SIG-M5 treated with dmso at 0.1 percent for 504 hours (cell line): ENCODE measurements at regions not wholly inside any gene's neighbourhood (a gene's known extent, or its start where the extent isn't known, plus 50 kb on each side); places are given as distances from the start of the nearest gene placed in this dataset.

ENCODE experiments used
- DNase-seq: peaks from one replicate; lab custom pipeline; 2025; ENCODE audit not compliant: unreplicated experiment; lab: John Stamatoyannopoulos, UW

DNA sequence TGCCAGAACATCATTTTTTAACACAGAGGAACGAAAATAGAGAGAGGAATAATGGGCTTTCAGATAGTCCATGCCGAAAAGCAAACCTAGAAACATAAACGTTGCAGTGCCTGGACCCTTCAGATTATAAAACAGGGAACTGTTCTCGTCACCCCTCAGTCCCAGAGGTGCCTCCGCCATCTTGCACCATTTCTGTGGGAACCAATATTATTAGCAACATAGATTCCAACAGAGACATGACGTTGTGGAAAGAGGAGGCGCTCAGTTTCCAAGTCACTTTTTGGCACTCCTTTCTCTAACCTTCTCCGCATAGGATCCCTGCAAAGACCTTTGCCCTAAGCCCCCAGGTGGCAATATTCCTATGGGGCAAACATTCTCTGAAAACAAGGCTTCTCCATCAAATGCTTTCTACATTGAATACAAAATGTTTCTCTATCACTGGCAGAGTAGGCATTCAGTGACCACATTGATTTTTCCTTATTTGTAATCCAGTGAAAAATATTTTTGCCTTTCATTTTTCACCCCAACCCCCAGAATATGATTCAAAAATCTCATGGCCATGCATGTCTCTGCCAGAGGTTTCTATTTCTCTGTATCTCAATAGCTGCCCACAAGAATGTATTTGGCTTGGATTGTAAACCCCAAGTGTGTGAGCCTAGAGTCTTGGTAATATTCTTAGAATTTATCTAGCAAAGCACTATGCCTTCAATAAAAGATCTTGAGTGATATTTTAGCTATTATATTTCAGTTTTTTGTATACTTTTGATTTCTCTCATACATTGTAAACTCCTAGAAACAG lies 500.8 kb upstream of the WWC1 start:
- DNase-seq: no peak

DNA sequence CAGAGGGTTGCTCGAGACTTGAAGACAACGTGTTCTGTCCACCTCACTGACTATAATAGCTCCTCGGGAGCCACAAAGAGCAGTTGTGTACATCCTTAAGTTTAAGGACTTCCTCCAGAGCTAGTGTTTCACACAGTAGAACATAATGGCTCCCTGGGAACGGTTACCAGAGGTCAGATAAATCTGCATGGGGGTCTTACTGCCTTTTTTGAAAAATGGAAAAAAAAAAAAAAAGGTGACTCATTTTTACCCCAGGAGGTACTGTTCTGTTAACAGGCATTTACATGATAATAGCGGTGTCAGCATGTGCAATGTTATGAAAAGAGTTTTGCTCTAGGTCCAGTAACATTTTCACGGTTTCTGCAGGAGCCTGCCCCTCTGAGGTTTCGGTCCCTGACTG lies 498.9 kb upstream of the WWC1 start:
- DNase-seq: no peak

- no peak for DNase-seq
Measured at GRCh38 chr5:167793700-167794099, 497.7 kb upstream of the WWC1 start.

- DNase-seq: no peak
Measured at GRCh38 chr5:167794121-167794520, 497.3 kb upstream of the WWC1 start.

- no peak for DNase-seq
Measured at GRCh38 chr5:167796672-167797071, 494.8 kb upstream of the WWC1 start.

DNA sequence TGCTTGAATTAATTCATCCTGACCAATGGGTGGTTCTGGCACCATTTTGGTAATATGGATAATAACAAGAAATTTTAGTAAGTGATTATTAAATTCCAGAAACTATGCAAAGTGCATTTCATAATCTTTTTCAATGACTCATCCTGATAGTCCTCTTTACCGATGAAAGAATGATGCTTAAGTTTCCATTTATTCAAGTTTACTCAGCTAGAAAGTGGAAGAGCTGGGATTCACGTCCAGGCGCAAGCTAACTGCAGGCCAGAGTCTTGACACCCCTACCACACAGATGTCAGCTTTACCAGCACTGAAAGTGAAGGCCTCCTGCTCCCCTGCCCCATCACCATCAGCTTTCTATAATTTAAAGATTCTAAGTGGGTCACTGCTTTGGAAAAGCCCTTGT lies 493.5 kb upstream of the WWC1 start:
- no peak for DNase-seq

- no peak for DNase-seq
Measured at GRCh38 chr5:167798448-167798847, 493.0 kb upstream of the WWC1 start.

DNA sequence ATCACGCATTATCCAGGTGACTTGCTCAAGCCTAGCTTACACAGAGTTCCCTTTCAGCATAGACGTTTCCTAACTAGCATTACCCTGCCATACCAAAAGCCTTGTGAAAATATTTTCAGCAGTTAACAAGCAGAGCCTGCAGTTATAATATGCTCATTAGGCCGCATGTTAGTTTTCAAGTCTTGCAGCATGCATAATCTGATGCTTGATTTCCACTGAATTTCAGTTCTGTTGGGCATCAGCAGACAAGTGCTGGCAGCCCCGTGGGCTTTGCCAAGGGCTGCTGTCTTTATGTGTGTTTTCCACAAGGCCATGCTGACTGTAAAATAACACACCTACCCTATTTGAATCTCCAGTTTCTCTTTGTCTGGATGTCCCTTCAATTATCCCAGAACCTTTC lies 491.0 kb upstream of the WWC1 start:
- DNase-seq: no peak

DNA sequence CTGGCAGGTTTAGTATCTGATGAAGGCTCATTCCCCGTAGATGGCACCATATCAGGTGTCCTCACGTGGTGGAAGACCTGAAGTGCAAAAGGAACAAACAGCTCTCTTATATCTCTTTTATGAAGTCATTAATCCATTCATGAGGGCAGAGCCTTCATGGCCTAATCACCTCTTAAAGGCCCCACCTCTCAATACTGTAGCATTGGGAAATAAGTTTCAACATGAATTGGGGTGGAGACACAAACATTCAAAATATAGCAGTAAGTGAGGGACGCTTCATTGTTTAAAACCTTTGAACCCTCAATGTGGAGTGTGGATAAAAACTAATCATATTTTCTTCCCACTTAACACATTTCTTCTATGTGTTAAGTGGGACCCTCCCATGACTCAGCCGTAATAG lies 489.4 kb upstream of the WWC1 start:
- DNase-seq: no peak

GRCh38 chr5:167802755-167803431 lies 488.6 kb upstream of the WWC1 start:
- DNase-seq: no peak

- no peak for DNase-seq
Measured at GRCh38 chr5:167804512-167805220, 486.8 kb upstream of the WWC1 start.

GRCh38 chr5:167810573-167810972 lies 480.9 kb upstream of the WWC1 start:
- no peak for DNase-seq

GRCh38 chr5:167812871-167813270 lies 478.6 kb upstream of the WWC1 start:
- no peak for DNase-seq

DNA sequence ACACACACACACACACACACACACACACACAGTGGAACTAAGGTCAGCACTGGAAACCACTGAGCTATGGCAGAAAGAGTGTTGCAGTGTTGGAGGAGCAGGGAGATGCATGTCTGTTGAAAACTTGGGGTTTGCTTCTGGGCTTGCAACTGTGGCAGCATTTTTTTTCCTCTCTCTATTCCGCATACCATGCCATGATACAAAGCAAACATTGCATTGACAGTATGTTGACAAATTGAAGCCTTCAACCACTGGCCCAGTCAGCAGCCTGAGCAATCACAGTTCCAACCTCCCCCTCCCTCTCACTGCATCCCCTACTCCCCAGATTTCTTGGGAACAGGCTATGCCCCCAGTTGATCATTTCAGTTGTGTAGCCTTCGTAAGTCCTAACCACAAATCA lies 478.1 kb upstream of the WWC1 start:
- DNase-seq: no peak

- DNase-seq: no peak
Measured at GRCh38 chr5:167814040-167814439, 477.4 kb upstream of the WWC1 start.

DNA sequence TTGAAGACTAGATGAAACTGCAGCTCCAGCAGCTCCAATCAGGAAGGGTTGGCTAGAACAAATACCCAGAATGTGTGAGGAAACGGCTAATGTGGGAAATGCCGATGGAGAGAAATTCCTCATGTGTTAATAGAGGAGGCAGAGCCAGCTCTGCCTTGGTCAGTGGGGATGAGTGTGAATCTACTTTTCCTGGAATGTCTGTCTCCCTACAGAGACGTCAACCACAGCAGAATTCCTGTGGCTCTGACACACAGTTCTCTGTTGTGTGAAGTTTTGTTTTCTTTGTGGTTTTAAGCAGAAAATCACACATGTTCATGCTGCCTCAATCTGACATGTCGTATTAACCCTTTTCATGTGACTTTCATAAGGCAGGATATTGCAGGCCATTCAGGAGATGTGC lies 476.6 kb upstream of the WWC1 start:
- DNase-seq: no peak

DNA sequence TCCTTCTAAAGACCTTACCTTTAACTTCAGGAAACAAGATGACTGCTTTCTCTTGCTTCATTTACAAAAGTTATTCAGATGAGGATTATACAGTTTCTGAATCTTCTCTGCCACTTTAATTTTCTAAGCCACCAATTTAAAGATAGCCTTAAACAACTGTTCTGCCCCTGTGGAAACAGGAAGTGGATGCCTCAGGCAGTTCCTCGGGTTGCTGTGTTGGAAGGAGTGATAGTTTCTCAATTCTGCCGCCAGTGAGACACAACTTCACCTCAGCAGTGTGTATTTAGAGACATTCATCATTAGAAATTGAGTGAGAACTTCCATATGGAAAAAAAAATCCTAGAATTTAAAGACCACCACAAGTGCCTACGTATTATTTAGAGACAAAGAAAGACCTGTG lies 475.1 kb upstream of the WWC1 start:
- peak; percentile 28 for DNase-seq

- DNase-seq: no peak
Measured at GRCh38 chr5:167816864-167817263, 474.6 kb upstream of the WWC1 start.

GRCh38 chr5:167819406-167819805 lies 472.0 kb upstream of the WWC1 start:
- DNase-seq: no peak

GRCh38 chr5:167820101-167820990 lies 471.1 kb upstream of the WWC1 start:
- no peak for DNase-seq

DNA sequence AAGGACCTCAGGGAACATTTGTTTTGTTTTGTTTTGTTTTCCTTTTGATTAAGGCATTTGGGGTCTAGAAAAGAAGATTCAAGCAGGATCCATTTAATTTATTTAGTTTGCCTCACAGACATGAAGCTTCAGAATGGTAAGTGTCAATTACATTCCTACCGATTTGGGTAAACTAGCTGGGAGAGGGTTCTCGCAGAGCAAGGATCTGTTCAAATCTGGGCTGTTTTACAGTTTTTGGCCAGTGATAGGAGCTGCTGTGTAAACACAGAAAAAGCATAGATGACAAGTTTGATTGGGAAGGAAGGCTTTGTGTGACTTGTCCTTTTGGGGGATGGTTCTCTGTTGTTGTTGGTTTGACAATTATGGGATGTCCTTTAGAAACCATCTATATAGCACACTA lies 470.3 kb upstream of the WWC1 start:
- no peak for DNase-seq
